GM12864 (cell line): ENCODE measurements at regions not wholly inside any gene's neighbourhood (a gene's known extent, or its start where the extent isn't known, plus 50 kb on each side); places are given as distances from the start of the nearest gene placed in this dataset.
"Not testable (repeated sequence)": the region's sequence is repeated elsewhere in the genome, so short reads cannot be mapped to it uniquely, and the experiment has no call there.

Source experiments
- DNase-seq: peaks from one replicate; pipeline ENCODE4 v3.0.0-alpha.2; 2011; ENCODE audit warnings: low read depth
- H3K4me3 ChIP-seq: 2 replicates; pipeline ENCODE4 v1.5.1; 2011; ENCODE audit warnings: mild to moderate bottlenecking, low read depth, low read length, control low read depth
- CTCF ChIP-seq: IDR thresholded peaks from 2 replicates; pipeline ENCODE4 v1.5.1; 2011; ENCODE audit warnings: low read depth, mild to moderate bottlenecking, moderate library complexity, low read length, control low read depth, inconsistent platforms; ENCODE audit errors: missing control alignments

- no peak for TF ChIP-seq CTCF
- H3K4me3 ChIP-seq = no peak overlapping the region
- DNase-seq = no peak
Observed at GRCh38 chr3:102005551-102005950, 156.2 kb downstream of the NFKBIZ start.

DNA sequence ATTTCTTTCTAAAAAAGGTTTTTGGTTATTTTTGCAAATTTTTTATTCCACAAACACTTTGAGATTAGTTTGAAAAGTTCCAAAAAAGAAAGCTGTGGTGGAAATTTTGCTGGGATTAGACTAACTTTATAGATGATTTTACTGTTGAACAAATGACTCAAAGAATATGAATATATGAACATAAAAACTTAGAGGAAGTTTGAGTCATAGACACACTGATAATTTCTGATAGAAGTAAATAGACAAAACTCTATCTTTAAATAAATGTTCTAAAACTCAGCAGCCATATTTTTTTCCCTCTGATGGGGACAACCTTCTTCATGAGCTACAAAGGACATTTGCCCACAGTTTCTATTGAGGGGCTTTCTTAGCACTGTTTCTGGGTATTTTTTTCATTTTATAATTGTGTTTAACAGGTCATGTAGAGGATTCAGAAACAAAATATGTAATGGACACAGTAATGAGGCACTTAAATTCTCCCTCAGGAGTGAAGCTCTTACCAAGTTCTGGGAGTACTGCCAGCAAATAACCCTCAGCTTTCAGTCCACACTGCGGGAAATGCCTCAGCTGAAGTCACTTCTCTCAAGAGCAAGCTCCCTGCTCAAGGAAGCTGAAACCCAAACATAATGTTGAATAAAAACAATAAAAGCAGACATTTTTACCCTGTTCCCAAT is 157.6 kb downstream of the NFKBIZ start:
- no peak overlapping the region for H3K4me3 ChIP-seq
- DNase-seq = no peak
- TF ChIP-seq CTCF = no peak

DNA sequence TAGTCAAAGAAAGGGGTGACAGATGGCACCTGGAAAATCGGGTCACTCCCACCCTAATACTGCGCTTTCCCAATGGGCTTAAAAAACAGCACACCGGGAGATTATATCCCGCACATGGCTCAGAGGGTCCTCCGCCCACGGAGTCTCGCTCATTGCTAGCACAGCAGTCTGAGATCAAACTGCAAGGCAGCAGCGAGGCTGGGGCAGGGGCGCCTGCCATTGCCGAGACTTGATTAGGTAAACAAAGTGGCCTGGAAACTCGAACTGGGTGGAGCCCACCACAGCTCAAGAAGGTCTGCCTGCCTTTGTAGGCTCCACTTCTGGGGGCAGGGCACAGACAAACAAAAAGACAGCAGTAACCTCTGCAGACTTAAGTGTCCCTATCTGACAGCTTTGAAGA is 159.1 kb downstream of the NFKBIZ start:
- H3K4me3 ChIP-seq, DNase-seq: not testable (repeated sequence)

- no peak for TF ChIP-seq CTCF
- no peak for DNase-seq
- no peak overlapping the region for H3K4me3 ChIP-seq
Observed at GRCh38 chr3:102016417-102016816, 167.1 kb downstream of the NFKBIZ start.

GRCh38 chr3:102017784-102018183 is 168.5 kb downstream of the NFKBIZ start:
- no peak for TF ChIP-seq CTCF
- no peak overlapping the region for H3K4me3 ChIP-seq
- no peak for DNase-seq

- DNase-seq = no peak
- no peak for TF ChIP-seq CTCF
- no peak overlapping the region for H3K4me3 ChIP-seq
Observed at GRCh38 chr3:102018551-102018950, 169.2 kb downstream of the NFKBIZ start.

- no peak for TF ChIP-seq CTCF
- no peak overlapping the region for H3K4me3 ChIP-seq
- no peak for DNase-seq
Observed at GRCh38 chr3:102020735-102021134, 171.4 kb downstream of the NFKBIZ start.
